HCT116 (cell line): ENCODE measurements at regions not wholly inside any gene's neighbourhood (a gene's known extent, or its start where the extent isn't known, plus 50 kb on each side); places are given as distances from the start of the nearest gene placed in this dataset.

Experiments
- ATAC-seq: fragments of 200-7000 bp; cut with Tn5 transposase; 2 replicates; pipeline ENCODE4 v1.9.1; 2020; ENCODE audit warnings: mild to moderate bottlenecking, moderate library complexity
- BruUV-seq: library from RNA; stranded (reverse); fragments of 400-500 nt; replicated peaks from 2 replicates; lab custom pipeline; 2021; lab: Mats Ljungman, UMichigan
- CTCF ChIA-PET: fragments of 300-600 bp; sonication (Branson Sonifier 250); formaldehyde crosslinking; loops from one replicate; lab custom pipeline; 2021; ENCODE audit warnings: antibody characterized with exemption; lab: Charles Lee
- POLR2A ChIA-PET: fragments of 300-600, 350-600 bp; sonication (Branson Sonifier 250); formaldehyde crosslinking; loops from one replicate; lab custom pipeline; 2021; ENCODE audit warnings: antibody characterized with exemption; lab: Charles Lee
- RAD21 ChIA-PET, 2 experiments: fragments of 300-600 bp; sonication (Branson Sonifier 250); formaldehyde crosslinking; loops; one replicate each; lab custom pipeline; 2023; ENCODE audit warnings: low total read pairs in 2 of 2; ENCODE audit not compliant: uncharacterized antibody in 2 of 2, unreplicated experiment in 2 of 2, low non-redundant PET in 1 of 2; lab: Charles Lee
- DNase-seq: peaks from one replicate; pipeline ENCODE4 v3.0.0-alpha.2; 2010; ENCODE audit warnings: low read depth, low spot score
- H2AFZ ChIP-seq: fragments of 200-600 bp; shearing (Covaris generic), sonication (generic); 2 replicates; pipeline ENCODE4 v1.6.1; 2017; ENCODE audit warnings: low read depth, mixed run types, mixed read lengths, antibody characterized with exemption, low read length; ENCODE audit not compliant: poor library complexity, severe bottlenecking
- H3K27ac ChIP-seq: 2 replicates; pipeline ENCODE4 v1.5.1; 2012; ENCODE audit warnings: low read depth, low read length
- H3K27me3 ChIP-seq: fragments of 200-600 bp; sonication (generic); 2 replicates; pipeline ENCODE4 v1.6.1; 2016; ENCODE audit warnings: mixed run types, low read length, mixed read lengths; ENCODE audit not compliant: insufficient read depth
- H3K36me3 ChIP-seq, 2 experiments: fragments of 200-500 bp in 1 of 2; fragments of 200-600 bp in 1 of 2; sonication (Bioruptor generic) in 1 of 2; sonication (generic) in 1 of 2; 2 replicates each; pipeline versions ENCODE4 v1.5.1 to v1.6.1; 2014 to 2016; ENCODE audit warnings: low read length in 2 of 2, inconsistent platforms in 1 of 2, mixed read lengths in 1 of 2, mixed run types in 1 of 2; ENCODE audit not compliant: insufficient read depth in 2 of 2, control insufficient read depth in 1 of 2
- H3K4me1 ChIP-seq, 2 experiments: fragments of 200-600 bp in 1 of 2; sonication (generic) in 1 of 2; 2 replicates each; pipeline versions ENCODE4 v1.5.1 to v1.6.1; 2012 to 2017; ENCODE audit warnings: low read length in 2 of 2, inconsistent platforms in 1 of 2, mild to moderate bottlenecking in 1 of 2, mixed read lengths in 1 of 2, mixed run types in 1 of 2, moderate library complexity in 1 of 2; ENCODE audit not compliant: insufficient read depth in 2 of 2, control insufficient read depth in 1 of 2
- H3K4me2 ChIP-seq: fragments of 200-600 bp; sonication (generic); 2 replicates; pipeline ENCODE4 v1.6.1; 2017; ENCODE audit warnings: mixed run types, low read length, mixed read lengths
- H3K4me3 ChIP-seq, 2 experiments: fragments of 200-600 bp in 1 of 2; sonication (generic) in 1 of 2; replicated peaks in 1 of 2; 2 replicates each; pipeline ENCODE4 v1.5.1; 2011 to 2016; ENCODE audit warnings: low read length in 2 of 2, control low read depth in 1 of 2, low read depth in 1 of 2, mild to moderate bottlenecking in 1 of 2, mixed read lengths in 1 of 2, mixed run types in 1 of 2
- H3K79me2 ChIP-seq: fragments of 200-600 bp; sonication (generic); 2 replicates; pipeline ENCODE4 v1.6.1; 2017; ENCODE audit warnings: mild to moderate bottlenecking, mixed run types, low read length, moderate library complexity, mixed read lengths; ENCODE audit not compliant: insufficient read depth
- H3K9ac ChIP-seq: fragments of 200-600 bp; sonication (generic); 2 replicates; pipeline ENCODE4 v1.6.1; 2016; ENCODE audit warnings: low read length, mixed read lengths
- H3K9me2 ChIP-seq: fragments of 200-600 bp; sonication (generic), shearing (Covaris generic); 2 replicates; pipeline ENCODE4 v1.6.1; 2017; ENCODE audit warnings: mixed run types, mild to moderate bottlenecking, moderate library complexity; ENCODE audit not compliant: insufficient read depth
- H3K9me3 ChIP-seq, 2 experiments: fragments of 200-500 bp in 1 of 2; fragments of 200-600 bp in 1 of 2; sonication (Bioruptor generic) in 1 of 2; sonication (generic) in 1 of 2; 2 replicates each; pipeline ENCODE4 v1.6.1; 2014 to 2017; ENCODE audit warnings: low read length in 2 of 2, mixed read lengths in 2 of 2, inconsistent platforms in 1 of 2, low read depth in 1 of 2, mild to moderate bottlenecking in 1 of 2, mixed run types in 1 of 2, moderate library complexity in 1 of 2; ENCODE audit not compliant: control insufficient read depth in 1 of 2, insufficient read depth in 1 of 2
- H4K20me1 ChIP-seq: fragments of 200-600 bp; sonication (generic), shearing (Covaris generic); 2 replicates; pipeline ENCODE4 v1.6.1; 2017; ENCODE audit warnings: mixed run types, mild to moderate bottlenecking, moderate library complexity; ENCODE audit not compliant: insufficient read depth
- EZH2phosphoT487 ChIP-seq: fragments of 200-600 bp; IDR thresholded peaks from 2 replicates; pipeline ENCODE4 v1.6.1; 2018; ENCODE audit warnings: antibody characterized with exemption, borderline replicate concordance
- JUND ChIP-seq: IDR thresholded peaks from 2 replicates; pipeline ENCODE4 v1.6.1; 2012
- POLR2A ChIP-seq: IDR thresholded peaks from 2 replicates; pipeline ENCODE4 v1.7.0; 2011; ENCODE audit warnings: borderline replicate concordance; ENCODE audit not compliant: insufficient read depth, insufficient read length; ENCODE audit errors: extremely low read depth
- POLR2AphosphoS5 ChIP-seq: IDR thresholded peaks from 2 replicates; pipeline ENCODE4 v1.6.1; 2011; ENCODE audit warnings: mild to moderate bottlenecking, low read depth, low read length, moderate library complexity
- RAD21 ChIP-seq: IDR thresholded peaks from 2 replicates; pipeline ENCODE4 v1.6.1; 2012; ENCODE audit warnings: low read depth, mild to moderate bottlenecking
- SP1 ChIP-seq: IDR thresholded peaks from 2 replicates; pipeline ENCODE4 v1.6.1; 2012; ENCODE audit warnings: low read depth
- YY1 ChIP-seq: IDR thresholded peaks from 2 replicates; pipeline ENCODE4 v1.6.1; 2011; ENCODE audit warnings: low read length, low read depth, moderate library complexity, mild to moderate bottlenecking; ENCODE audit not compliant: insufficient replicate concordance; ENCODE audit errors: extremely low read depth
- ZFX ChIP-seq: fragments of 450-650 bp; IDR thresholded peaks from 2 replicates; pipeline ENCODE4 v1.6.1; 2017
- ZNF274 ChIP-seq: fragments of 200-500 bp; sonication (Bioruptor generic); IDR thresholded peaks from 2 replicates; pipeline ENCODE4 v1.6.1; 2014; ENCODE audit warnings: mild to moderate bottlenecking, low read depth, low read length, inconsistent platforms
- intact Hi-C: fragments of 100-400 bp; cut with micrococcal nuclease; formaldehyde crosslinking; loops from 2 replicates; pipeline ENCODE4 v1.10.0; 2022
- TF ChIP-seq, protein P1 (sequence below): IDR thresholded peaks from 2 replicates; pipeline ENCODE4 v1.6.1; 2012
- TF ChIP-seq, protein P2 (sequence below): IDR thresholded peaks from 2 replicates; pipeline ENCODE4 v1.6.1; 2011; ENCODE audit warnings: mild to moderate bottlenecking, low read length, moderate library complexity; ENCODE audit not compliant: insufficient replicate concordance; ENCODE audit errors: extremely low read depth
- TF ChIP-seq, protein P3 (sequence below): IDR thresholded peaks from 2 replicates; pipeline ENCODE4 v1.6.1; 2012
- TF ChIP-seq, protein P4 (sequence below): IDR thresholded peaks from 2 replicates; pipeline ENCODE4 v1.6.1; 2012; ENCODE audit warnings: low read depth

DNA sequence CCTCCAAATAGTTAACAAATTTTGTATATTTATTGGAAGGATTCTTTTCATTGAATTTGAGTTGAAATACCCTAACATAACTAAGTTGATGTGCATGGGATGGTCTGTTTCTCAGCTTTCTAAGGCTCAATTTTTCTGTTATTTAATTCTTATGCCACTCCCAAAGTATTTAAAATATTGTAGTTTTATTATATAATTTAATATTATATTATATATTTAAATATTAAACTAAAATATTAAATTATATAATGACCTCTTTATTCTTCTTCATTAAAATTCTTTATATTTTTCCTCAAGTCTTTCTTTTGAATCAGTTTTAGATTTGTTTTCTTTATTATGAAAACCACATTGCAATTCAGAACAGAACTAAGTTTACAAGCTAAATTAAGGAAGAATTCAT is 194.7 kb downstream of the TFAP2B start (continued):
- TF ChIP-seq, protein P1, sequence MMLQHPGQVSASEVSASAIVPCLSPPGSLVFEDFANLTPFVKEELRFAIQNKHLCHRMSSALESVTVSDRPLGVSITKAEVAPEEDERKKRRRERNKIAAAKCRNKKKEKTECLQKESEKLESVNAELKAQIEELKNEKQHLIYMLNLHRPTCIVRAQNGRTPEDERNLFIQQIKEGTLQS = no peak

DNA sequence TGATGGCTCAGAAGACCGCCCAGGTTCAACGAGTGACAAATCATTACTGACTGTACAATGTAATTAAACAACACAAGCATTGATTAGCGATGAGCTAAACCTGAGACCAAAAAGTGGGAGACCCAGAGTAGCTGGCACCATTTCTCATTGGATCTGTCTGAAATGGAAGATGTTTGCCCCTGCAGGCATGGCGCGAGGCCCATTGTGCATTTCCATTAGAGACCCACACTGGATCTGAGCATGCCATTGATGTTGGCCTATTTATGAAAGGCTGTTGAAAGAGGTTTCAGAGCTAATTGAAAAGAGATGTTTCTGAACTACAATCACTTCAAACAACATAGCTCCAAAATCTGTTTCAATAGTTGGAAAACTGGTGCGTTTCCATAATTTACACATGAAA is 196.7 kb downstream of the TFAP2B start:
- Histone ChIP-seq H3K4me2 (no peak overlapping the region), H3K79me2 (no peaks in the 10 kb centered on the region), H2AFZ (no peak overlapping the region), H3K27me3 (no peaks in the 10 kb centered on the region), H3K36me3 (no peaks in the 10 kb centered on the region), H3K9me3 (peaks cover 0 to 28% of the 10 kb centered on the region in 2 experiments; a peak in 2 of 4 replicates), H3K4me3 (no peak overlapping the region), H3K4me1 (no peaks in the 10 kb centered on the region), H3K9ac (no peak overlapping the region), H3K27ac (no peak overlapping the region), H4K20me1 (no peaks in the 10 kb centered on the region), H3K9me2 (no peaks in the 10 kb centered on the region)
- TF ChIP-seq RAD21 (no peak), SP1 (no peak), JUND (no peak), ZNF274 (no peak), ZFX (no peak), POLR2A (no peak), YY1 (no peak), POLR2AphosphoS5 (no peak), EZH2phosphoT487 (no peak)
- TF ChIP-seq, protein P1 = no peak
- TF ChIP-seq, protein P2, sequence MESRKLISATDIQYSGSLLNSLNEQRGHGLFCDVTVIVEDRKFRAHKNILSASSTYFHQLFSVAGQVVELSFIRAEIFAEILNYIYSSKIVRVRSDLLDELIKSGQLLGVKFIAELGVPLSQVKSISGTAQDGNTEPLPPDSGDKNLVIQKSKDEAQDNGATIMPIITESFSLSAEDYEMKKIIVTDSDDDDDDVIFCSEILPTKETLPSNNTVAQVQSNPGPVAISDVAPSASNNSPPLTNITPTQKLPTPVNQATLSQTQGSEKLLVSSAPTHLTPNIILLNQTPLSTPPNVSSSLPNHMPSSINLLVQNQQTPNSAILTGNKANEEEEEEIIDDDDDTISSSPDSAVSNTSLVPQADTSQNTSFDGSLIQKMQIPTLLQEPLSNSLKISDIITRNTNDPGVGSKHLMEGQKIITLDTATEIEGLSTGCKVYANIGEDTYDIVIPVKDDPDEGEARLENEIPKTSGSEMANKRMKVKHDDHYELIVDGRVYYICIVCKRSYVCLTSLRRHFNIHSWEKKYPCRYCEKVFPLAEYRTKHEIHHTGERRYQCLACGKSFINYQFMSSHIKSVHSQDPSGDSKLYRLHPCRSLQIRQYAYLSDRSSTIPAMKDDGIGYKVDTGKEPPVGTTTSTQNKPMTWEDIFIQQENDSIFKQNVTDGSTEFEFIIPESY = no peak
- TF ChIP-seq, protein P3, sequence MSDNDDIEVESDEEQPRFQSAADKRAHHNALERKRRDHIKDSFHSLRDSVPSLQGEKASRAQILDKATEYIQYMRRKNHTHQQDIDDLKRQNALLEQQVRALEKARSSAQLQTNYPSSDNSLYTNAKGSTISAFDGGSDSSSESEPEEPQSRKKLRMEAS = no peak
- TF ChIP-seq, protein P4, sequence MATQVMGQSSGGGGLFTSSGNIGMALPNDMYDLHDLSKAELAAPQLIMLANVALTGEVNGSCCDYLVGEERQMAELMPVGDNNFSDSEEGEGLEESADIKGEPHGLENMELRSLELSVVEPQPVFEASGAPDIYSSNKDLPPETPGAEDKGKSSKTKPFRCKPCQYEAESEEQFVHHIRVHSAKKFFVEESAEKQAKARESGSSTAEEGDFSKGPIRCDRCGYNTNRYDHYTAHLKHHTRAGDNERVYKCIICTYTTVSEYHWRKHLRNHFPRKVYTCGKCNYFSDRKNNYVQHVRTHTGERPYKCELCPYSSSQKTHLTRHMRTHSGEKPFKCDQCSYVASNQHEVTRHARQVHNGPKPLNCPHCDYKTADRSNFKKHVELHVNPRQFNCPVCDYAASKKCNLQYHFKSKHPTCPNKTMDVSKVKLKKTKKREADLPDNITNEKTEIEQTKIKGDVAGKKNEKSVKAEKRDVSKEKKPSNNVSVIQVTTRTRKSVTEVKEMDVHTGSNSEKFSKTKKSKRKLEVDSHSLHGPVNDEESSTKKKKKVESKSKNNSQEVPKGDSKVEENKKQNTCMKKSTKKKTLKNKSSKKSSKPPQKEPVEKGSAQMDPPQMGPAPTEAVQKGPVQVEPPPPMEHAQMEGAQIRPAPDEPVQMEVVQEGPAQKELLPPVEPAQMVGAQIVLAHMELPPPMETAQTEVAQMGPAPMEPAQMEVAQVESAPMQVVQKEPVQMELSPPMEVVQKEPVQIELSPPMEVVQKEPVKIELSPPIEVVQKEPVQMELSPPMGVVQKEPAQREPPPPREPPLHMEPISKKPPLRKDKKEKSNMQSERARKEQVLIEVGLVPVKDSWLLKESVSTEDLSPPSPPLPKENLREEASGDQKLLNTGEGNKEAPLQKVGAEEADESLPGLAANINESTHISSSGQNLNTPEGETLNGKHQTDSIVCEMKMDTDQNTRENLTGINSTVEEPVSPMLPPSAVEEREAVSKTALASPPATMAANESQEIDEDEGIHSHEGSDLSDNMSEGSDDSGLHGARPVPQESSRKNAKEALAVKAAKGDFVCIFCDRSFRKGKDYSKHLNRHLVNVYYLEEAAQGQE = no peak
- intact Hi-C loops = no loop called here
- RAD21 ChIA-PET = no interaction called here
- DNase-seq (no peak), ATAC-seq (no peak)
- BruUV-seq = no TSS peak
- CTCF ChIA-PET = no interaction called here
- POLR2A ChIA-PET = no interaction called here
